ENCODE measurements at regions not wholly inside any gene's neighbourhood (a gene's known extent, or its start where the extent isn't known, plus 50 kb on each side); places are given as distances from the start of the nearest gene placed in this dataset.

DNA sequence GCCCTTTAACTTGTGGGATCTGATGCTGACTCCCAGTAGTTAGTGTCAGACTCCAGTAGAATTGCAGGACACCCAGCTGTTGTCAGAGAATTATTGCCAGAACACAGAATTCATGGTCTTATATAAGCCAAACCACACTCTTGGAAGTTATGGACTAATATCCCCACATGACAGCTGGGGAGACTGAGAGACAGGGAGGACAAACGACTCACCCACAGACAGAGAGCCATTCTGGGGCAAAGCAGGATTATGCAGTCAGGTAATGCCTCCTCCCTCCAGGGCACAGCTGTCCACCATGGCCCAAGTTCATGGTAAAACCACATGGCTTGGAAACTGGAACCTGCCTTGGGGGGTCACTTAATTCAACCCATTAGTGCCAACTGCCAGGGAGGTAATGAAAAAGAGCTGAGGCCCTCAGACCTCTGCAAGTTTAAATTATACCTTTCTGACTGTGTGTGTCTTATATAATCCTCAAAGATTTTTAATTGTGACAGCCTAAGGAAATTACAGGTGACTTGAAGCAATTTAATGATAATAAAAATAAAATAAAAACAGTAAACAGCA is 299.5 kb downstream of the BUD13 start:
- Histone ChIP-seq H3K4me1 (ENCODE audit: control insufficient read depth, insufficient read depth, low read length) (peaks cover 14% of the 10 kb centered on the region), H3K27ac (ENCODE audit: low read length) (peak overlapping the region; percentile 42), H3K9ac (ENCODE audit: low read length in 2 of 2) (no peak overlapping the region), H3K27me3 (ENCODE audit: control insufficient read depth in 1 of 2, insufficient read depth in 2 of 2, low read length in 2 of 2) (no peaks in the 10 kb centered on the region), H3K9me3 (ENCODE audit: control insufficient read depth in 2 of 2, low read length in 2 of 2) (no peaks in the 10 kb centered on the region), H3K36me3 (ENCODE audit: control insufficient read depth in 2 of 2, insufficient read depth in 2 of 2, low read length in 2 of 2) (no peaks in the 10 kb centered on the region), H3K4me3 (ENCODE audit: low read length in 2 of 2) (no peak overlapping the region)

- H3K36me3 ChIP-seq (ENCODE audit: control insufficient read depth in 2 of 2, insufficient read depth in 2 of 2, low read length in 2 of 2), result no peaks in the 10 kb centered on the region
- no peaks in the 10 kb centered on the region for H3K27me3 ChIP-seq (ENCODE audit: control insufficient read depth in 1 of 2, insufficient read depth in 2 of 2, low read length in 2 of 2)
- H3K4me1 ChIP-seq (ENCODE audit: control insufficient read depth, insufficient read depth, low read length), result peaks cover 14% of the 10 kb centered on the region
- H3K4me3 ChIP-seq (ENCODE audit: low read length in 2 of 2), result no peak overlapping the region
- no peak overlapping the region for H3K9ac ChIP-seq (ENCODE audit: low read length in 2 of 2)
- H3K27ac ChIP-seq (ENCODE audit: low read length), result peak overlapping the region; percentile 42
- H3K9me3 ChIP-seq (ENCODE audit: control insufficient read depth in 2 of 2, low read length in 2 of 2), result no peaks in the 10 kb centered on the region
Measured at GRCh38 chr11:116472651-116473050, 300.1 kb downstream of the BUD13 start.

DNA sequence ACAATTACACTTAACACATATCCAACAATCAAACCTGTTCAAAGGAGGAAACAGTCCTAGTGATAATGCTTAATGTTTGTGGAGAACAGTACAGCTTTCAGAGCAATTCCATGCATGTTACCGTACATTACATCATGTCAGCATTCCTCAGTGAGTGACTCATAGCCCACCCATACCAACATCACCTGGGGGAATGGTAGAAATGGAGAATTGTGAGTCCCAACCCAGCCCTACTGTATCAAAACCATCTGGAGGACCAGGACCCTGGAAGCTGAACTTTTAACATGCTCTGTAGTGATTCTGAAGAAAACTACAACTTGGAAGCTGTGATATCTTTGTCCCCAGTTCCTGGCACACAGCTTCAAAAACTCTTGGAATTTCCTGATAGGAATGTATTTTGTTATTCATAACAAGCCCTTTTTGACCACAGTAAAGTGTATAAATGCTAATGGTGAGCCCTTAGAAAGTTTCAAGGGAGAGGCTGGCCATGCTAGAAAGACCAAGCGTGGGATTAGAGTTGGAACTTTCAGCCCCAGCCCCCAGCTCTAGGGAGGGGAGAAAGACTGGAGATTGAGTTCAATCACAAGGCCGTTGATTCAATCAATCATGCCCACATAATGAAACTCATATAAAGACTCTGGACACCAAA is 301.1 kb downstream of the BUD13 start:
- Histone ChIP-seq H3K36me3 (ENCODE audit: control insufficient read depth in 2 of 2, insufficient read depth in 2 of 2, low read length in 2 of 2) (no peaks in the 10 kb centered on the region), H3K9me3 (ENCODE audit: control insufficient read depth in 2 of 2, low read length in 2 of 2) (no peaks in the 10 kb centered on the region), H3K4me3 (ENCODE audit: low read length in 2 of 2) (no peak overlapping the region), H3K9ac (ENCODE audit: low read length in 2 of 2) (no peak overlapping the region), H3K27me3 (ENCODE audit: control insufficient read depth in 1 of 2, insufficient read depth in 2 of 2, low read length in 2 of 2) (no peaks in the 10 kb centered on the region), H3K27ac (ENCODE audit: low read length) (no peak overlapping the region), H3K4me1 (ENCODE audit: control insufficient read depth, insufficient read depth, low read length) (peaks cover 12% of the 10 kb centered on the region)

DNA sequence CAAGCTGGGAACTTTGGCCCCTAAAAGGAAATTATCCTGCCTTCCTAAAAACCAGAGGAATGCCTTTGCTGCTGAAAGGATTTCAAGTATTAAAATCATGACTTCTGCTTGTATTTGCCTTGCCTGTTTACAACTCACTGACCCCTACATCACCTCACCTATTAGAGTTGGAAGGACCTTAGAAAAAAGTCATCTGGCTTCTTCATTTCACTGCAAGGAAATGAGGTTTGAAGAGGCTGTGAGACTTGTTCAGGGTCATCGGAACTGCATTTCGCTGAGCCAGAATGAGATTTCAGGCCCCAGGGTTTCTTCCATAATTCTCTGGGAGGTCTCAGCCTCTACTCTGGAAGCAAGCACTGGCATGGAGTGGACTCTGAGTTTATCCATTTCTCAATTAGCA is 304.1 kb downstream of the BUD13 start:
- Histone ChIP-seq H3K4me1 (ENCODE audit: control insufficient read depth, insufficient read depth, low read length) (peaks cover 11% of the 10 kb centered on the region), H3K27me3 (ENCODE audit: control insufficient read depth in 1 of 2, insufficient read depth in 2 of 2, low read length in 2 of 2) (no peaks in the 10 kb centered on the region), H3K27ac (ENCODE audit: low read length) (no peak overlapping the region), H3K36me3 (ENCODE audit: control insufficient read depth in 2 of 2, insufficient read depth in 2 of 2, low read length in 2 of 2) (no peaks in the 10 kb centered on the region), H3K9ac (ENCODE audit: low read length in 2 of 2) (no peak overlapping the region), H3K9me3 (ENCODE audit: control insufficient read depth in 2 of 2, low read length in 2 of 2) (no peaks in the 10 kb centered on the region), H3K4me3 (ENCODE audit: low read length in 2 of 2) (no peak overlapping the region)

- peaks cover 5% of the 10 kb centered on the region for H3K4me1 ChIP-seq (ENCODE audit: control insufficient read depth, insufficient read depth, low read length)
- no peaks in the 10 kb centered on the region for H3K27me3 ChIP-seq (ENCODE audit: control insufficient read depth in 1 of 2, insufficient read depth in 2 of 2, low read length in 2 of 2)
- H3K9ac ChIP-seq (ENCODE audit: low read length in 2 of 2), result no peak overlapping the region
- no peak overlapping the region for H3K27ac ChIP-seq (ENCODE audit: low read length)
- H3K36me3 ChIP-seq (ENCODE audit: control insufficient read depth in 2 of 2, insufficient read depth in 2 of 2, low read length in 2 of 2), result no peaks in the 10 kb centered on the region
- no peak overlapping the region for H3K4me3 ChIP-seq (ENCODE audit: low read length in 2 of 2)
- no peaks in the 10 kb centered on the region for H3K9me3 ChIP-seq (ENCODE audit: control insufficient read depth in 2 of 2, low read length in 2 of 2)
Measured at GRCh38 chr11:116467823-116468222, 305.0 kb downstream of the BUD13 start.

DNA sequence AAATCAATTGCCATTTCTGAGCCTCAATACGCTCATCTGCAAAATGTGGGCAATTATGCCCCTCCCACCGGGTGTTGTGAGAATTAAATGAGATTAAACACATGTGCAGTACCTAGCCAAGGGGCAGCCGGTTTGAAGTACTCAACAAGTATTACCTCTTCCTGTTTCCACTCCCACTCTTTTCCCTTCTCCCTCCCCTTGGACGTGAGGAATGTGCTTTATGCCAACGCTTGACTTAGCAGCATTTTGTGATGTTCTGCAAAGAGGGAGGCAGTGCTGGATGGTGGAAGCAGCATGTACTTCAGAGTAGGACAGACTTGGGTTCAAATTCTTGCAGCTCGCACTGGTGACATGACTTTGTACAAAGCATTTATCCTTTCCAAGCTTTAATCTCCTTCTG is 306.0 kb downstream of the BUD13 start:
- Histone ChIP-seq H3K4me3 (ENCODE audit: low read length in 2 of 2) (no peak overlapping the region), H3K4me1 (ENCODE audit: control insufficient read depth, insufficient read depth, low read length) (peaks cover 2% of the 10 kb centered on the region), H3K9me3 (ENCODE audit: control insufficient read depth in 2 of 2, low read length in 2 of 2) (no peaks in the 10 kb centered on the region), H3K36me3 (ENCODE audit: control insufficient read depth in 2 of 2, insufficient read depth in 2 of 2, low read length in 2 of 2) (no peaks in the 10 kb centered on the region), H3K27ac (ENCODE audit: low read length) (no peak overlapping the region), H3K27me3 (ENCODE audit: control insufficient read depth in 1 of 2, insufficient read depth in 2 of 2, low read length in 2 of 2) (no peaks in the 10 kb centered on the region), H3K9ac (ENCODE audit: low read length in 2 of 2) (no peak overlapping the region)

- Histone ChIP-seq H3K36me3 (ENCODE audit: control insufficient read depth in 2 of 2, insufficient read depth in 2 of 2, low read length in 2 of 2) (no peaks in the 10 kb centered on the region), H3K4me1 (ENCODE audit: control insufficient read depth, insufficient read depth, low read length) (peaks cover 2% of the 10 kb centered on the region), H3K27me3 (ENCODE audit: control insufficient read depth in 1 of 2, insufficient read depth in 2 of 2, low read length in 2 of 2) (no peaks in the 10 kb centered on the region), H3K9me3 (ENCODE audit: control insufficient read depth in 2 of 2, low read length in 2 of 2) (no peaks in the 10 kb centered on the region), H3K4me3 (ENCODE audit: low read length in 2 of 2) (no peak overlapping the region), H3K9ac (ENCODE audit: low read length in 2 of 2) (no peak overlapping the region), H3K27ac (ENCODE audit: low read length) (no peak overlapping the region)
Measured at GRCh38 chr11:116466191-116466590, 306.6 kb downstream of the BUD13 start.

- Histone ChIP-seq H3K4me3 (ENCODE audit: low read length in 2 of 2) (no peak overlapping the region), H3K36me3 (ENCODE audit: control insufficient read depth in 2 of 2, insufficient read depth in 2 of 2, low read length in 2 of 2) (no peaks in the 10 kb centered on the region), H3K27ac (ENCODE audit: low read length) (no peak overlapping the region), H3K9ac (ENCODE audit: low read length in 2 of 2) (no peak overlapping the region), H3K27me3 (ENCODE audit: control insufficient read depth in 1 of 2, insufficient read depth in 2 of 2, low read length in 2 of 2) (no peaks in the 10 kb centered on the region), H3K4me1 (ENCODE audit: control insufficient read depth, insufficient read depth, low read length) (peaks cover 8% of the 10 kb centered on the region), H3K9me3 (ENCODE audit: control insufficient read depth in 2 of 2, low read length in 2 of 2) (no peaks in the 10 kb centered on the region)
Measured at GRCh38 chr11:116465056-116465455, 307.7 kb downstream of the BUD13 start.

- H3K9me3 ChIP-seq (ENCODE audit: control insufficient read depth in 2 of 2, low read length in 2 of 2), result no peaks in the 10 kb centered on the region
- no peaks in the 10 kb centered on the region for H3K27me3 ChIP-seq (ENCODE audit: control insufficient read depth in 1 of 2, insufficient read depth in 2 of 2, low read length in 2 of 2)
- H3K9ac ChIP-seq (ENCODE audit: low read length in 2 of 2), result no peak overlapping the region
- no peak overlapping the region for H3K4me3 ChIP-seq (ENCODE audit: low read length in 2 of 2)
- peaks cover 25% of the 10 kb centered on the region for H3K4me1 ChIP-seq (ENCODE audit: control insufficient read depth, insufficient read depth, low read length)
- no peak overlapping the region for H3K27ac ChIP-seq (ENCODE audit: low read length)
- no peaks in the 10 kb centered on the region for H3K36me3 ChIP-seq (ENCODE audit: control insufficient read depth in 2 of 2, insufficient read depth in 2 of 2, low read length in 2 of 2)
Measured at GRCh38 chr11:116461789-116462188, 311.0 kb downstream of the BUD13 start.

DNA sequence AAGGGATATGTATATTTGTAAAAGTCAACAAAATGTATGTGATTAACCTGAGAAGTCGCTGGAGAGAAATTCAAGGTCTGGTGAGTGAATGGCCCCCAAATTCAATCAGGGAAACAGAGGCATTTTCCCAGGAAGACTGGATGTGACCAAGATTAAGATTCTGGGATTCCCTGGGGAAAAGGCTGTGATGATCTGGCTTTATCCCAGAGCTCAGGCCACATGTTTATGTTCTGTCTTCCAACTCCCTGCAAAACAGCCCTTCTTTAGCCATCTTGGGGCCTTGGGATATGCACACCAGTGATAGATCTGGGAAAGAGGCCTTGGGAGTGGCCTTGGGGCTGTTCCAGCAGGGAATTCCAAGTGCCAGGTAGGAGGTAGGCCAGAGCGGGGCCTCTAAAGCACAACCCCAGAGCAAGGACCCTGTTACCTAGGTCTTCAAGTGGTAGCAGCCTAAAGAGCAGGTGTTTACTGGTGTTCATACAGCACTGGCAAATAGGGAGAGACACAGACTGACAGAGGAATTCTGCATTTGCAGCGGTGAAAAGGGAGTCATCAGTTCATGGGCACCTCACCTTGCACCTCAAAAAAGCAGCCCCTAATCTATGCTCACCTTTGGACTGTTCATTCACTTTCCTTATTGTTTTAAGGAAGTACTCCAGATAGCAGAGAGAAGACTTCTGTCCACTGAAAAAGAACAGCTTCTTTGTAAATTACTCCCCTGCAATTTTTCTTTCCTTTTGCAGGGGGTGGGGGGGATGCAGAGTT is 312.4 kb downstream of the BUD13 start:
- Histone ChIP-seq H3K9ac (ENCODE audit: low read length in 2 of 2) (no peak overlapping the region), H3K4me3 (ENCODE audit: low read length in 2 of 2) (no peak overlapping the region), H3K4me1 (ENCODE audit: control insufficient read depth, insufficient read depth, low read length) (peaks cover 25% of the 10 kb centered on the region), H3K27ac (ENCODE audit: low read length) (no peak overlapping the region), H3K27me3 (ENCODE audit: control insufficient read depth in 1 of 2, insufficient read depth in 2 of 2, low read length in 2 of 2) (no peaks in the 10 kb centered on the region), H3K36me3 (ENCODE audit: control insufficient read depth in 2 of 2, insufficient read depth in 2 of 2, low read length in 2 of 2) (no peaks in the 10 kb centered on the region), H3K9me3 (ENCODE audit: control insufficient read depth in 2 of 2, low read length in 2 of 2) (no peaks in the 10 kb centered on the region)

Measured in stomach smooth muscle (tissue), 2 donors.